ENCODE measurements at regions not wholly inside any gene's neighbourhood (a gene's known extent, or its start where the extent isn't known, plus 50 kb on each side); places are given as distances from the start of the nearest gene placed in this dataset.

GRCh38 chr11:25777343-25777742 lies 554.6 kb upstream of the ANO3 start:
- Histone ChIP-seq H3K4me1 (ENCODE audit: control insufficient read depth, insufficient read depth, low read length) (no peaks in the 10 kb centered on the region), H3K4me3 (ENCODE audit: low read length) (no peak overlapping the region), H3K27me3 (ENCODE audit: control insufficient read depth, insufficient read depth, low read length) (no peaks in the 10 kb centered on the region), H3K27ac (ENCODE audit: low read length) (no peak overlapping the region), H3K36me3 (ENCODE audit: control insufficient read depth, insufficient read depth, low read length) (no peaks in the 10 kb centered on the region), H3K9me3 (ENCODE audit: control insufficient read depth, insufficient read depth, low read length) (peaks cover 9% of the 10 kb centered on the region)
- DNase-seq (no peak), ATAC-seq (no peak)
- peaks cover 3 to 6% of the 10 kb centered on the region in 2 donors for H3K9me3 Mint-ChIP-seq
- H3K27ac Mint-ChIP-seq = no peak overlapping the region
- H3K36me3 Mint-ChIP-seq = no peaks in the 10 kb centered on the region
- no peaks in the 10 kb centered on the region for H3K4me1 Mint-ChIP-seq
- no peak for TF ChIP-seq CTCF (IDR thresholded peaks at IDR 0.05)
- intact Hi-C loops (cut with micrococcal nuclease) = no loop called here
- H3K4me3 Mint-ChIP-seq = no peak overlapping the region
- 79% methylated on average over 2 of the region's 2 CpGs for WGBS (ENCODE audit: insufficient coverage)
- no peaks in the 10 kb centered on the region for H3K27me3 Mint-ChIP-seq (ENCODE audit: low read depth in 2 of 2)

DNA sequence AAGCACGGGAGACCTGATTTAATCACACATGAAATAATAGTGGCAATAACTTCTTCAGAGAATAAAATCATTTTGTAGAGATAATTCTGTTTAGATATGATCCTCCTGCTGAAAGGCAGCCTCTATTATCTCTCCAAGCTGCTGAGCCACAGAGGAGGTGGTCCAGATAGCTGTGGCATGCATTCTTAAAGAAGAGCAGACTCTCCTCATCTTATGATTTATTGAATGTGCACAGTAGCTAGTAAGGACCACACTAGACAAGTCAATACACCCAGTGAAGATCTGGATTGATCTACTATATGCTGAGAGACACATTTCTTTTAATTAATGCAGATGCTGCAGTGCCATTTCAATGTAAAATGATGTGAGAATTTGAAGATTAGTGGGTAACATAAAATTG lies 552.9 kb upstream of the ANO3 start:
- Mint-ChIP-seq H3K27me3 (ENCODE audit: low read depth in 2 of 2) (no peaks in the 10 kb centered on the region), H3K4me1 (no peaks in the 10 kb centered on the region), H3K4me3 (no peak overlapping the region), H3K27ac (no peak overlapping the region), H3K9me3 (peaks cover 9 to 10% of the 10 kb centered on the region in 2 donors), H3K36me3 (no peaks in the 10 kb centered on the region)
- DNase-seq (no peak), ATAC-seq (no peak)
- Histone ChIP-seq H3K27ac (ENCODE audit: low read length) (no peak overlapping the region), H3K4me3 (ENCODE audit: low read length) (no peak overlapping the region), H3K4me1 (ENCODE audit: control insufficient read depth, insufficient read depth, low read length) (no peaks in the 10 kb centered on the region), H3K9me3 (ENCODE audit: control insufficient read depth, insufficient read depth, low read length) (peaks cover 9% of the 10 kb centered on the region), H3K27me3 (ENCODE audit: control insufficient read depth, insufficient read depth, low read length) (no peaks in the 10 kb centered on the region), H3K36me3 (ENCODE audit: control insufficient read depth, insufficient read depth, low read length) (no peaks in the 10 kb centered on the region)
- intact Hi-C loops (cut with micrococcal nuclease) = no loop called here
- 100% methylated on average over 1 of the region's 1 CpG for WGBS (ENCODE audit: insufficient coverage)
- TF ChIP-seq CTCF (IDR thresholded peaks at IDR 0.05) = no peak

GRCh38 chr11:25787416-25787815 lies 544.5 kb upstream of the ANO3 start:
- no peak for TF ChIP-seq CTCF (IDR thresholded peaks at IDR 0.05)

DNA sequence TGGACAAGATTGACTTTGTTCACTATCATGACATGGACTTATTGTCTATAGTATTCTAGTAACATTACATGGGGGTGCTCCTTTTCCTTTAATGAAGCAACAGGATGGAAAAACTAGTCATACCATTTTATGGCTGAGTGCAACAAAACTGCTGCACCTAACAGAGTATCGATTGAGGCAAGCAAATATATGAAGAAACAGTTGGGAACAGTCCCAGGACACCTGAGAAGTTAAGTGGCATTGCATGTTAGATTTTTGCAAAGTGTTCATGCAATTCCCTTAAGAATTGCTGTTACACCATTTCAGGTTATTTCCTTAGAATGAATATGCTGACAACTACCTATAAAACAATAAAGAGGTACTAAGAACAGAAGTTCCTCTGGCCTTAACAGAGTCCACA lies 541.5 kb upstream of the ANO3 start:
- Mint-ChIP-seq H3K4me3 (no peak overlapping the region), H3K4me1 (no peaks in the 10 kb centered on the region), H3K27me3 (ENCODE audit: low read depth in 2 of 2) (no peaks in the 10 kb centered on the region), H3K9me3 (peaks cover 5 to 6% of the 10 kb centered on the region in 2 donors), H3K36me3 (no peaks in the 10 kb centered on the region), H3K27ac (no peak overlapping the region)
- ATAC-seq (no peak), DNase-seq (no peak)
- no peaks in the 10 kb centered on the region for H3K36me3 ChIP-seq (ENCODE audit: control insufficient read depth, insufficient read depth, low read length)
- no peaks in the 10 kb centered on the region for H3K27me3 ChIP-seq (ENCODE audit: control insufficient read depth, insufficient read depth, low read length)
- H3K4me1 ChIP-seq (ENCODE audit: control insufficient read depth, insufficient read depth, low read length) = no peaks in the 10 kb centered on the region
- H3K27ac ChIP-seq (ENCODE audit: low read length) = no peak overlapping the region
- WGBS (ENCODE audit: insufficient coverage) = 69% methylated on average over 1 of the region's 1 CpG
- no peaks in the 10 kb centered on the region for H3K9me3 ChIP-seq (ENCODE audit: control insufficient read depth, insufficient read depth, low read length)
- no peak for TF ChIP-seq CTCF (IDR thresholded peaks at IDR 0.05)
- intact Hi-C loops (cut with micrococcal nuclease) = no loop called here
- no peak overlapping the region for H3K4me3 ChIP-seq (ENCODE audit: low read length)

More at GRCh38 chr11:25787416-25787815, 544.5 kb upstream of the ANO3 start:
- no peaks in the 10 kb centered on the region for H3K27me3 Mint-ChIP-seq (ENCODE audit: low read depth in 2 of 2)
- H3K4me3 Mint-ChIP-seq = no peak overlapping the region
- H3K4me3 ChIP-seq (ENCODE audit: low read length) = no peak overlapping the region
- no peaks in the 10 kb centered on the region for H3K36me3 Mint-ChIP-seq
- 44% methylated on average over 2 of the region's 3 CpGs for WGBS (ENCODE audit: insufficient coverage)
- no peaks in the 10 kb centered on the region for H3K9me3 ChIP-seq (ENCODE audit: control insufficient read depth, insufficient read depth, low read length)
- no peak overlapping the region for H3K27ac ChIP-seq (ENCODE audit: low read length)
- DNase-seq (no peak), ATAC-seq (no peak)
- peaks cover 8 to 18% of the 10 kb centered on the region in 2 donors for H3K9me3 Mint-ChIP-seq
- no peaks in the 10 kb centered on the region for H3K27me3 ChIP-seq (ENCODE audit: control insufficient read depth, insufficient read depth, low read length)
- intact Hi-C loops (cut with micrococcal nuclease) = no loop called here
- no peaks in the 10 kb centered on the region for H3K4me1 Mint-ChIP-seq
- no peaks in the 10 kb centered on the region for H3K4me1 ChIP-seq (ENCODE audit: control insufficient read depth, insufficient read depth, low read length)
- no peak overlapping the region for H3K27ac Mint-ChIP-seq
- H3K36me3 ChIP-seq (ENCODE audit: control insufficient read depth, insufficient read depth, low read length) = no peaks in the 10 kb centered on the region

All from natural killer cell (primary cell).